Fibroblast of villous mesenchyme (primary cell): ENCODE measurements at regions not wholly inside any gene's neighbourhood (a gene's known extent, or its start where the extent isn't known, plus 50 kb on each side); places are given as distances from the start of the nearest gene placed in this dataset.
"Not testable (repeated sequence)": the region's sequence is repeated elsewhere in the genome, so short reads cannot be mapped to it uniquely, and the experiment has no call there.

Experiments used
- DNase-seq: peaks from one replicate; pipeline ENCODE4 v3.0.0-alpha.2; 2010; ENCODE audit warnings: low read depth
- H3K4me3 ChIP-seq: 2 replicates; pipeline ENCODE4 v1.5.1; 2011; ENCODE audit warnings: low read depth, mild to moderate bottlenecking, low read length
- TF ChIP-seq, protein P1 (sequence below): IDR thresholded peaks from 2 replicates; pipeline ENCODE4 v1.5.1; 2012; ENCODE audit warnings: low read depth, mild to moderate bottlenecking, low read length; ENCODE audit not compliant: insufficient read depth

DNA sequence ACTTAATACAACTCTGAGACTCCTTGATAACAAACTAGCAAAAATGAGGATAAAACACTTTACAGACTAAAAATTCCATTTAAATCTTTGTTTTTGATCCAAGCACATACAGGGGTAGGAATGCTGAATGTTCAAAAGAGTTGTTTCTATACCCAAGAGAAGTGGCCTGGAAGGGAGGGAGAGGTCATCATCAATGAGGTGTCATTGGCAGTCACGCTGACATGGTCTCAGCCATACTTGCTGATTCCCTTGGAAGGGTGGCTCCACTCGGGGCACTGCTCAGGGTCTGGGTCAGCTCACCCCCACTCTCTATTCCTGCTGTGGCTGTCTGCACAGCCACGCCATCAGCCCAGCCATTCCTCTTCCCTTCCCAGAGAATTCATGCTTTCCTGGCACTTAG, 105.2 kb upstream of the PELI1 start:
- DNase-seq = no peak
- H3K4me3 ChIP-seq = no peak overlapping the region
- TF ChIP-seq, protein P1, sequence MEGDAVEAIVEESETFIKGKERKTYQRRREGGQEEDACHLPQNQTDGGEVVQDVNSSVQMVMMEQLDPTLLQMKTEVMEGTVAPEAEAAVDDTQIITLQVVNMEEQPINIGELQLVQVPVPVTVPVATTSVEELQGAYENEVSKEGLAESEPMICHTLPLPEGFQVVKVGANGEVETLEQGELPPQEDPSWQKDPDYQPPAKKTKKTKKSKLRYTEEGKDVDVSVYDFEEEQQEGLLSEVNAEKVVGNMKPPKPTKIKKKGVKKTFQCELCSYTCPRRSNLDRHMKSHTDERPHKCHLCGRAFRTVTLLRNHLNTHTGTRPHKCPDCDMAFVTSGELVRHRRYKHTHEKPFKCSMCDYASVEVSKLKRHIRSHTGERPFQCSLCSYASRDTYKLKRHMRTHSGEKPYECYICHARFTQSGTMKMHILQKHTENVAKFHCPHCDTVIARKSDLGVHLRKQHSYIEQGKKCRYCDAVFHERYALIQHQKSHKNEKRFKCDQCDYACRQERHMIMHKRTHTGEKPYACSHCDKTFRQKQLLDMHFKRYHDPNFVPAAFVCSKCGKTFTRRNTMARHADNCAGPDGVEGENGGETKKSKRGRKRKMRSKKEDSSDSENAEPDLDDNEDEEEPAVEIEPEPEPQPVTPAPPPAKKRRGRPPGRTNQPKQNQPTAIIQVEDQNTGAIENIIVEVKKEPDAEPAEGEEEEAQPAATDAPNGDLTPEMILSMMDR = no peak

DNA sequence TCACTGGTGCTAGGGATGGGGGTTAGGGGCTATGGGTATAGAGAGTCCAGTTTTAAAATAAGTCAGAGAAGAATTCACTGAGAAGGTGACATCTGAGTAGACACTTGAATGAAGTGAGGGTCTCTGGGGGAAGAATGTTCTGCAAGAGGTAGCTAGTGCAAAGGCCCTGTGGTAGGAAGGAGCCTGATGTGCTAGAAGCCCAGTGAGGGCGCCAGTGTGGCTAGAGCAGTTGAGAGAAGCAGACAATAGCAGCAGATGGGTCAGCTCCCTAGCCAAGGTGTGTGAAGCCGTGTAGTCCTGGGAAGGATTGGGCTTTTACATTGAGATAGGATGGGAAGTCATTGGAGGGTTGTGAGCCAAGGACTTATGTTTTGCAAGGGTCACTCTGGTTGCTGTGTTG, 105.8 kb upstream of the PELI1 start:
- DNase-seq = no peak
- TF ChIP-seq, protein P1 = no peak
- H3K4me3 ChIP-seq = no peak overlapping the region

DNA sequence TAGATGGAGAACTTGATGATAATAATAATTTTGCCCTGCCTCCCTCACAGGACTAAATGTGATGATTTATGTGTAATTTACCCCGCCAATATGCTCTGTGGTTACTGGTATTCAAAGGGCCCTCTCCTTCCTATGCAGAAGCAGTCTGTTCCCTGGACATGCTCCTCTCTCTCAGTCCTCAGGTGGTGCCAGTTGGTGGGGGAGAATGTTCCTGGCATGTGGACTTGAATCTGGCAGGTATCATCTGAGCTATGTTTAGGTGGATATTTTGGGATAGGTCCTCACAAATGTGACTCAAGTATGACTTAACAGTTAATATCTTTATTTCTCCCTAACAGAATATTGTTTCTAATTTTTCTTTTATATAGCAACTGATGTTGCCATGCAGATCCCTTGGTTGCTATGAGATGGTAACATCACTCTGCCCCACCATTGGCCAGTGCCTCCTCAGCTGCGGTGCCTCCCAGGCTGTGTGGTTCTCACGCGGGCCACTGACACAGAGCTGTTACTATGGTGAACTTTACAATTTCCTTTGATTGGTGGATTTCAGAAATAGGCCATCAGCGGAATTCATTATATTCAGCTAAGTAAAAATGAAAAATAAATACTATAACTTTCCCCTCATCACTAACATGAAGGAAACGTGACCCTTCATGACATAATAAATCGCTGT, 106.7 kb upstream of the PELI1 start:
- TF ChIP-seq, protein P1 = no peak
- DNase-seq = no peak
- no peak overlapping the region for H3K4me3 ChIP-seq

DNA sequence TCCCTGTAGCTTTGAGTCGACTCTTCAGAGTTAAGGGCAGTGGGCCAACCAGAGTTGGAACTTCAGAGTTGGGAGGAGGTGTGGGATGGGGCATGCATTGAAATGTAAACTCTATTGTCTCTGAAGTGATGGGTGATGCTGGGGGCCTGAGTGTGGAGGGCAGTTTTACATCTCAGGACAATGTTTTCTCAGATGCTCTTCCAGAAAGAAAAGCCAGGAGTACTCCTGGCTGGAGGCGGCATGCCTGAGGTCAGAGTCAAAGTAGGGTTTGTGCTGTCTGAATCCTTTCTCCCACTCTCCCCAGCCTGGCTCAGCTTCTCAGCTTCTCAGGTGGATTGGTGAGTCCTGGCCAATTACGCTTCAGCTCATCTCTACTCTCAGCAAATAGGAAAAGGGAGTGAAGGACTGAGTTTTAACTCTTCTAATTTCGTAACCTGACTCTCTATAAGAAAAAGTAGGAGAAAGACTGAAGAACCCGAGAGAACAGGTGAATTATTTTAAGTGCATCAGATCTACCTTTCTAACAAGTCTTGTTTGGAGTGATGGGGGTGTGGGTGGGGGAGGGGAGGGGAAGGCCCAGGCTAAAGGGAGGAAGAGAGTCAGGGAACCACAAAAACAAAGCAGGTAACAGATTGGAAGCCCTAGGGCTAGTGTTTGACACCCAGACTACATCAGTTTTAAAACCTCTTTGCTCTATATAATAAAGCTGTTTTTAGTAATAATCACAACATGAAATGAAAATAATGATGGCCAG, 107.5 kb upstream of the PELI1 start:
- DNase-seq = no peak
- TF ChIP-seq, protein P1 = no peak

DNA sequence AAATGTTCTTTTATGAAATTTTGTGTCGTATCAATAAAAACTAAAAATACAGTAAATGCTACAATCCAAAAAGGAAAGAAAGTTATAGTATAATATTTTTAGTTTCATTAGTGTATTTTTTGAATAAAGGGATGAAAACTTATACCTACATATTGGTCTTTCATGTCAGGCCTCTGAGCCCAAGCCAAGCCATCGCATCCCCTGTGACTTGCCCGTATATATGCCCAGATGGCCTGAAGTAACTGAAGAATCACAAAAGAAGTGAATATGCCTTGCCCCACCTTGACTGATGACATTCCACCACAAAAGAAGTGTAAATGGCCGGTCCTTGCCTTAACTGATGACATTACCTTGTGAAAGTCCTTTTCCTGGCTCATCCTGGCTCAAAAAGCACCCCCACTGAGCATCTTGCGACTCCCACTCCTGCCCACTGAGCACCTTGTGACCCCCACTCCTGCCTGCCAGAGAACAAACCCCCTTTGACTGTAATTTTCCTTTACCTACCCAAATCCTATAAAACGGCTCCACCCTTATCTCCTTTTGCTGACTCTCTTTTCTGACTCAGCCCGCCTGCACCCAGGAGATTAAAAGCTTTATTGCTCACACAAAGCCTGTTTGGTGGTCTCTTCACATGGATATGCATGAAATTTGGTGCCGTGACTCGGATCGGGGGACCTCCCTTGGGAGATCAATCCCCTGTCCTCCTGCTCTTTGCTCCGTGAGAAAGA, 108.2 kb upstream of the PELI1 start:
- H3K4me3 ChIP-seq, DNase-seq: not testable (repeated sequence)

More for the DNA sequence above, 107.5 kb upstream of the PELI1 start:
- no peak overlapping the region for H3K4me3 ChIP-seq

DNA sequence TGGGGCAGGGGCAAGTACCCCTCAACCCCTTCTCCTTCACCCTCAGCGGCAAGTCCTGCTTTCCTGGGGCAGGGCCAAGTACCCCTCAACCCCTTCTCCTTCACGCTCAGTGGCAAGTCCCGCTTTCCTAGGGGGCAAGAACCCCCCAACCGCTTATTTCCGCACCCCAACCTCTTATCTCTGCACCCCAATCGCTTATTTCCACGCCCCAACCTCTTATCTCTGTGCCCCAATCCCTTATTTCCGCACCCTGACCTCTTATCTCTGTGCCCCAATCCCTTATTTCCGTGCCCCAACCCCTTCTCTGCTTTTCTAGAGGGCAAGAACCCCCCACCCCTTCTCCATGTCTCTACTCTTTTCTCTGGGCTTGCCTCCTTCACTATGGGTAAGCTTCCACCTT, 109.2 kb upstream of the PELI1 start:
- not testable (repeated sequence) for DNase-seq, H3K4me3 ChIP-seq

DNA sequence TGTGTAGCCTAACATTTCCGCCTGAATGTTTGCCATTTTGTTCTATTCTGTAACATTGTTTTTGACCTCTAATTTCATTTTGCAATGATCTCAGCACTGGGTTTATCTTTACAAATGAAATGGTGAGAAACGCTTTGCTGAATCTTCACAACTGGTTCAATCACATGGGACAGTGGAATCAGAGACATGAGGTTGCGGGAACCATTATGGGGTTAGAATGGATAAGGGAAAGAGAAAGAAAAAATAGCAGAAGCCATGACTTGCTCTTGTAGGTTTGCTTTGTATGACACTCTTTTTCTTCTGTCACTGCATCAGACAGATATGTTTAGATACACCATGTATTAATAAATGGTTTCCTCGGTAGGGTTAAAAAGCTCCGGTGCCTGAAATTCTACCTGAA, 114.3 kb upstream of the PELI1 start:
- no peak overlapping the region for H3K4me3 ChIP-seq
- no peak for DNase-seq
- TF ChIP-seq, protein P1 = no peak
